HG03159 (cell line): ENCODE measurements at regions not wholly inside any gene's neighbourhood (a gene's known extent, or its start where the extent isn't known, plus 50 kb on each side); places are given as distances from the start of the nearest gene placed in this dataset.
"Not testable (repeated sequence)": the region's sequence is repeated elsewhere in the genome, so short reads cannot be mapped to it uniquely, and the experiment has no call there.

Source experiments
- ATAC-seq: cut with Tn5 transposase; IDR thresholded peaks from one replicate; pipeline ENCODE4 v1.9.1; 2021; ENCODE audit warnings: mild to moderate bottlenecking, moderate library complexity; ENCODE audit not compliant: unreplicated experiment

DNA sequence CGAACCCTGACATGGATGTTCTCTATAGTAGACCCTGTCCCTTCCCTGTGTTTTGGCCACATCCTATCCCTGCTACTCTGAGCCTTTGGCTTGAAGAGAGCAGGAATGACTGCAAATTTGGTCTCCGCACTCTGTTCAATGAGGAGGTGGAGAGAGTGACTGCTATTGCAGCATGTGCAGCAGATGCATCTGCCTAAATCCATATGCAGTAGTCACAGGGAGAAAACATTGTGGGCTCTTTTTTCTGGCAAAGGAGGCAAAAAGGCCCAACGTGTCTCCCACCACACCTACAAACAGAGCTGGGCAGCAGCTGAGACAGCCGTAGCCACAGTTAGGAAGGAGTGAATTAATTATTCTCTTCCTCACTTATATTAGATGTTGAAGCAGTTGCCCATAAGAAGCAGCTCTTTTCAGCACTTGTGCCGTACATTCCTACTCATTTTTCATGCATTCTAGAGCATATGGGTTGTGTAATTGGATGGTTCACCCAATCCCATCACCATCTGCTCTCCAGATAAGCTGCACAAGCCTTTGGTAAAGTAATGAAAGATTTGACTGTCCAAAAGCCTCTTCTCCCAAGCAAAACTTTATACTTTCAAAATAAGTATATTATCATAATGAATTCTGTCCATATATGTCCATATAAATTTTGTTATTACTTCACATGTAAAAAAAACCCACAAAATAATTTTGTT is 147.9 kb upstream of the FAM47A start:
- no peak for ATAC-seq

- no peak for ATAC-seq
These were observed 143.6 kb upstream of the FAM47A start for GRCh38 chrX:34275699-34276098.

DNA sequence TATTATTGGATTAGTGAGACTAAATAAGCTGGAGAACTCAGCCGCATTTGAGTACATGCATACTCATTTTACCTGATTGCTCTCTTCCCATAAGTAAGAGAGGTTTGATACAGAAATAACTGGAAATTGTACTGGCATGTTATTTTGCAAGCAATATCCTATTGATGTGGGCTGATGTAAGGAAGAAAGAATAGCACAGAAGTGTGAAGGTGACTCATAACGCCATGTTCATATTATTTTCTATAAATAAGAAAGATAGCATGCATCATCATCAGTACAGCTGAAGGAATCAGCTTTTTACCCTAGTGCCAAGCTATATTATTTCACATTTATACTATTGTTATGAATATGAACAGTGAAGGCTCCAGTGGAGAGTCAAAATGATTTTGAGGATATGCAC is 138.3 kb upstream of the FAM47A start:
- no peak for ATAC-seq

- ATAC-seq = no peak
These were observed 106.8 kb upstream of the FAM47A start for GRCh38 chrX:34238896-34239295.

- ATAC-seq = not testable (repeated sequence)
These were observed 98.0 kb upstream of the FAM47A start for GRCh38 chrX:34230156-34230555.

- no peak for ATAC-seq
These were observed 95.7 kb upstream of the FAM47A start for GRCh38 chrX:34227804-34228203.

GRCh38 chrX:34223574-34223973 is 91.5 kb upstream of the FAM47A start:
- ATAC-seq = no peak

DNA sequence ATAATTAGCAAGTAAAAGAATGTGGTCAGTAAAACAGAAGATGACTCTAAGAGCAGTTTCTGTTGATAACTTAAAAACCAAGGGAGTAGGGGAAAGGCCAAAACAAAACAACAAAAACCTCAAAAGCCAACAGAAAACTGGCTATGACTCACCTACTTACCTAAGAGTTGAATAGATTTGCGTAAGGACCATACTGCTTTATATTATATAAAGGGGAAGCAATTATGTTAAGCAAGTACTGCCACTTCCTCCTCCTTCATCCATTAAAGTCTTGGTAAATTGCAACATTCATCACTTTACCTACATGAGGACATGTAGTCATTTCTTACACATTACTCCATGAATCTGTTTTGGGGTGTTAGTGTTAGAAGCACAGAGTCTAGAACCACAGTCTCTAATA is 85.9 kb upstream of the FAM47A start:
- no peak for ATAC-seq

DNA sequence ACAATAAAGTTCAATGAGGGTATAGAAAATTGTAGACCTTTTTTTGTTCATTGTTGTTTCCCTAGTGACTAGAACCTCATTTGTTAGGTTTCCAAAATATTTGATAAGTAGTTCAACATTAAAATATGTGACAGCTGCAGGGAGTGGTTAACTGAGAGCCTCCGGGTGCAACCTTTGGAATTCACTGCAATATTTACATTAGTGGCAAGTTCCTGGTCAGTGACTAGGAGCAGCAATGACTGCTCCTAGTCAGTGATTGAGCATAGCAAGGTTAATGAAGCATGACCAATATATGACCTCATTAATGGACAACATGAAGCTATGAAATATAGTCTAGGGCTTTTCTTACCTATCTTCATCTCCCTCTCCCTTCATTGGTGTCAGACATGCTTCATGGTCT is 65.8 kb upstream of the FAM47A start:
- ATAC-seq = no peak
